Left ventricle myocardium inferior (tissue), 1 donor: ENCODE measurements at regions not wholly inside any gene's neighbourhood (a gene's known extent, or its start where the extent isn't known, plus 50 kb on each side); places are given as distances from the start of the nearest gene placed in this dataset.

Experiments used
- DNase-seq: peaks from one replicate; pipeline ENCODE4 v3.0.0-alpha.2; 2020
- H3K27ac ChIP-seq: fragments of 200-600 bp; replicated peaks from 2 replicates; pipeline ENCODE4 v1.8.0; 2021
- H3K27me3 ChIP-seq: fragments of 200-600 bp; 2 replicates; pipeline ENCODE4 v1.8.0; 2021; ENCODE audit warnings: low read depth
- H3K36me3 ChIP-seq: fragments of 200-600 bp; 2 replicates; pipeline ENCODE4 v1.8.0; 2021
- H3K4me1 ChIP-seq: fragments of 200-600 bp; 2 replicates; pipeline ENCODE4 v1.8.0; 2021
- H3K4me3 ChIP-seq: fragments of 200-600 bp; 2 replicates; pipeline ENCODE4 v1.8.0; 2021; ENCODE audit warnings: mild to moderate bottlenecking, moderate library complexity
- H3K9me3 ChIP-seq: fragments of 200-600 bp; replicated peaks from 2 replicates; pipeline ENCODE4 v1.8.0; 2021
- CTCF ChIP-seq: fragments of 200-600 bp; IDR thresholded peaks from 2 replicates; pipeline ENCODE4 v1.8.0; 2021; ENCODE audit warnings: antibody characterized with exemption, mild to moderate bottlenecking, borderline replicate concordance
- intact Hi-C: fragments of 100-400 bp; cut with micrococcal nuclease; formaldehyde crosslinking; loops from one replicate; pipeline ENCODE4 v1.11.0; 2022
- donor health status: DM: no; HTN: yes; CAD: no; lungs with severe emphysema.

GRCh38 chr3:43213631-43214030 is 72.7 kb upstream of the SNRK start:
- no peak for DNase-seq
- Histone ChIP-seq H3K27me3 (no peaks in the 10 kb centered on the region), H3K36me3 (no peaks in the 10 kb centered on the region), H3K4me3 (no peak overlapping the region), H3K9me3 (no peaks in the 10 kb centered on the region), H3K27ac (no peak overlapping the region), H3K4me1 (peaks cover 26% of the 10 kb centered on the region)
- intact Hi-C loops, result no loop called here
- no peak for TF ChIP-seq CTCF

- H3K27me3 ChIP-seq, result no peaks in the 10 kb centered on the region
- H3K4me1 ChIP-seq, result peaks cover 21% of the 10 kb centered on the region
Measured at GRCh38 chr3:43212914-43213611, 73.3 kb upstream of the SNRK start.

GRCh38 chr3:43211681-43212080 is 74.7 kb upstream of the SNRK start:
- no peak for TF ChIP-seq CTCF
- Histone ChIP-seq H3K27ac (no peak overlapping the region), H3K27me3 (no peaks in the 10 kb centered on the region), H3K9me3 (no peaks in the 10 kb centered on the region), H3K4me3 (no peak overlapping the region), H3K4me1 (peaks cover 18% of the 10 kb centered on the region), H3K36me3 (no peaks in the 10 kb centered on the region)
- no peak for DNase-seq
- intact Hi-C loops, result no loop called here

More at GRCh38 chr3:43212914-43213611, 73.3 kb upstream of the SNRK start:
- TF ChIP-seq CTCF, result no peak
- Histone ChIP-seq H3K9me3 (no peaks in the 10 kb centered on the region), H3K4me3 (no peak overlapping the region), H3K27ac (no peak overlapping the region), H3K36me3 (no peaks in the 10 kb centered on the region)
- no peak for DNase-seq
- intact Hi-C loops, result no loop called here

- DNase-seq, result no peak
- Histone ChIP-seq H3K4me1 (peaks cover 18% of the 10 kb centered on the region), H3K36me3 (no peaks in the 10 kb centered on the region), H3K27me3 (no peaks in the 10 kb centered on the region), H3K4me3 (no peak overlapping the region), H3K27ac (peak overlapping the region; percentile 77), H3K9me3 (no peaks in the 10 kb centered on the region)
- TF ChIP-seq CTCF, result no peak
- intact Hi-C loops, result no loop called here
Measured at GRCh38 chr3:43210049-43211027, 76.0 kb upstream of the SNRK start.

GRCh38 chr3:43207628-43208085 is 78.7 kb upstream of the SNRK start:
- H3K36me3 ChIP-seq, result no peaks in the 10 kb centered on the region
- no peak overlapping the region for H3K27ac ChIP-seq
- intact Hi-C loops, result no loop called here
- H3K4me1 ChIP-seq, result peaks cover 24% of the 10 kb centered on the region
- no peaks in the 10 kb centered on the region for H3K27me3 ChIP-seq
- no peak for TF ChIP-seq CTCF
- no peak overlapping the region for H3K4me3 ChIP-seq
- no peaks in the 10 kb centered on the region for H3K9me3 ChIP-seq
- no peak for DNase-seq
